VCaP (cell line): ENCODE measurements at regions not wholly inside any gene's neighbourhood (a gene's known extent, or its start where the extent isn't known, plus 50 kb on each side); places are given as distances from the start of the nearest gene placed in this dataset.

Source experiments
- H3K27ac ChIP-seq: fragments of 450-650 bp; 2 replicates; pipeline ENCODE4 v1.5.1; 2017
- TF ChIP-seq, protein P1 (sequence below): fragments of 450-650 bp; conservative IDR thresholded peaks from 2 replicates; pipeline ENCODE4 v1.5.1; 2017; ENCODE audit warnings: mild to moderate bottlenecking, moderate library complexity

DNA sequence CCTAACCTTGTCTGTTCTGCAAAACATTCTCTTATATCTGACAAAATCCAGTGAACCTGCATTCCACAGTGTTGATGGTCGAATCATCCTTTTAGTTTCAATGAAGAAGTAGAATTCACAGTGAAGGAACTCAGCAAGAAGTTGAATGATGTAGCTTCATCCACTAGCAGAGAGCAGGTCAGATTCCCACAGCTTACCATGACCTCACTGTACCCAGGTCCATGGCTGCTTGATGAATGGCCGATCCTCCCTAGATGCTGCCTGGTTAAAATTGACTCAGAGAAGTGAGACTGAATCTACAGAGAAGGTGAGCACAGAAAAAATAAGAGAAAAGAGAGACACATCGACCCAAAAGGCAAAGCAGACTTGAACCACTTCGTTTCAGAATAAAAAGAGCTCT is 906.0 kb upstream of the CHAC2 start:
- TF ChIP-seq, protein P1, sequence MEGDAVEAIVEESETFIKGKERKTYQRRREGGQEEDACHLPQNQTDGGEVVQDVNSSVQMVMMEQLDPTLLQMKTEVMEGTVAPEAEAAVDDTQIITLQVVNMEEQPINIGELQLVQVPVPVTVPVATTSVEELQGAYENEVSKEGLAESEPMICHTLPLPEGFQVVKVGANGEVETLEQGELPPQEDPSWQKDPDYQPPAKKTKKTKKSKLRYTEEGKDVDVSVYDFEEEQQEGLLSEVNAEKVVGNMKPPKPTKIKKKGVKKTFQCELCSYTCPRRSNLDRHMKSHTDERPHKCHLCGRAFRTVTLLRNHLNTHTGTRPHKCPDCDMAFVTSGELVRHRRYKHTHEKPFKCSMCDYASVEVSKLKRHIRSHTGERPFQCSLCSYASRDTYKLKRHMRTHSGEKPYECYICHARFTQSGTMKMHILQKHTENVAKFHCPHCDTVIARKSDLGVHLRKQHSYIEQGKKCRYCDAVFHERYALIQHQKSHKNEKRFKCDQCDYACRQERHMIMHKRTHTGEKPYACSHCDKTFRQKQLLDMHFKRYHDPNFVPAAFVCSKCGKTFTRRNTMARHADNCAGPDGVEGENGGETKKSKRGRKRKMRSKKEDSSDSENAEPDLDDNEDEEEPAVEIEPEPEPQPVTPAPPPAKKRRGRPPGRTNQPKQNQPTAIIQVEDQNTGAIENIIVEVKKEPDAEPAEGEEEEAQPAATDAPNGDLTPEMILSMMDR = no peak
- no peak overlapping the region for H3K27ac ChIP-seq

DNA sequence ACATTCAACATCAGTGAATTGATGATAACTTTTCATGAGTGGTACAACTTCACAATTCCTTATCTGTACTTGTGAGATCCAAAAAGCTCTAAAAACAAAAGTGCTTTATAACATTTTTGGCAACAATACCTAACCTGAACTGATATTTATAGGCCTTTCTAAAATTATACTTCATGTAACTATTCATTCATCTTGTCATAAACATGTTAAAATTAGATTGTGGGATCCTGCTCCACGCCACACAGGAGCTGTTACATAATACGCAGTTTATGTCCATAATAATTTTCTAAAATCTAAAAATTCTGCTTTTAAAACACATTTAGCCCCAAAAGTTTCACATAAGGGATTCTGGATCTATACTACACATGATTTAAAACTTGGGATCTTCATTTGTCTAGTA is 908.5 kb upstream of the CHAC2 start:
- TF ChIP-seq, protein P1 = no peak
- no peak overlapping the region for H3K27ac ChIP-seq

DNA sequence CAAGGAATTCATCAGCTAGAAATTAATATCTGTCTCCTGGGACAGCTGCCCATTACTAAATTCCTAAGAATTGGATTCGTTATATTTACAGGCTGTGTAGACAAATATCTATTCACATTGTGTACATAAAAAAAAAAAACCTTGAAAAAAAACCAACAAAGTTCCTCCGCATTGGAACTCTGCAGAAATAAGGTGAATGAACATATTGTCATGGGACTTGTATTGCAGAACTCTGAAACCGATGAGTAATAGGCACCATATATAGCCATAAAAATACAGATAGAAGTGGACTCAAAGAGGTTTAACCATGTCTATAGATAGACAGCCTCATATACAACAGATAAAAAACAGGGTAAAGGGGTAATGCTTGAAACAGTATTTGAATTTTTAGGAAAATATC is 909.9 kb upstream of the CHAC2 start:
- TF ChIP-seq, protein P1 = no peak
- H3K27ac ChIP-seq = no peak overlapping the region

DNA sequence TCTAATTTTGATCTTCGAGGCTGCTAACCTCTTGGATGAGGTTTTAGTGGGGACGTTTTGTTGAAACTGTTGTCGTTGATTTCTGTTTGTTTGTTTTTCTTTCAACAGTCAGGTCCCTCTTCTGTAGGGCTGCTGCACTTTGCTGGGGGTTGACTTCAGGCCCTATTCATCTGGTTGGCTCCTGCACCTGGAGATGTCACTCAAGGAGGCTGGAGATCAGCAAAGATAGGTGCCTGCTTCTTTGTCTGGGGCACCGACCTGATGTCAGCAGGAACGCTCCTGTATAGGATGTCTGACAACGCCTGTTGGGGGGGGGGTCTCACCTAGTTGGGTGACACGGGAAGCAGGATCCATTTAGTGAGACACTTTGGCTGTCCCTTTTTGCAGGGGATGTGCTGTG is 915.6 kb upstream of the CHAC2 start:
- TF ChIP-seq, protein P1 = no peak
- H3K27ac ChIP-seq = no peak overlapping the region

DNA sequence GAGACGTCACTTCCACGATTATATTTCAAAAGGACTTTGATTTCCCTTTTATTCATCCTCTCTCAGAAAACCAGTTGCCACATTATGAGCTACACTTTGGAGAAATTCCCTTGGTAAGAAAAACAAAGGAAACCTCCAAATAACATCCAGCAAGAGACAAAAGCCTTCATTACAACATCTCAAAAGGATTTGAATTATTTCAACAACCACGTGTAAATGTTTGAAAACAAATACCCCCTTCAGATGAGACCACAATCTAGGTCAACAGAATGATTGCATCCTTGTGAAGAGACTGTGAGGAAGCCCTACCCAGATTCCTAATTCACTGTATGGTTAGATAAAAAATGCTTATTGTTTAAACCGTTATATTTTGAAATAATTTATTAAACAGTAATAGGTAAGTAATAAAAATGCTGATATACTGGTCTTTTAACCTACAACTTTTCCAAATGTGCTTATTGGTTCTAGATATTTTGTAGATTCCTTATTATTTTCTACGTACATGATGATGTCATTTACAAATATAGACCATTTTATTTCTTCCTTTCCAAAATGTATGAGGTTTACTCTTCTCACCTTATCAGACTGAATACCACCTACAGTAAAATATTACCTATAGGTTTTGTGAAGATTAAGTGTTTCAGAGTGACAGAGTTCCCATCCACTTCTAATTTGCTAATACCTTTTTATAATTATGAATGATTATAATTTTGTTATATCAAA is 922.7 kb upstream of the CHAC2 start:
- no peak overlapping the region for H3K27ac ChIP-seq
- TF ChIP-seq, protein P1 = no peak

DNA sequence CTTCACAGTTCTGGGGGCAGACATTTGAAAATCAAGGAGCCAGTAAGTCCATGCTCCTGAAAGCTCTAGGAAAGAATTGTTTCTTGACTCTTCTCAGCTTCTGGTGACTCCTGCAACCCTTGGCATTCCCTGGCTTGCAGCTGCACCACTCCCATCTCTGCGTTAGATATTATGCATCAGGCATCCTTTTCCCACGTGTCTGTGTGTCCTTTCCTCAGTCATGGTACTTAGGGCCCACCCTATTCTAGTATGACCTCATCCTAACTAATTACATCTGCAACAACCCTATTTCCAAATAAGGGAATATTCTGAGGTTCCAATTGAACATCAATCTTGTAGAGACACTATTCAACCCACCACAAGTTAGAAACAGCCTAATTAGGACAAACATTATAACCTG is 931.7 kb upstream of the CHAC2 start:
- TF ChIP-seq, protein P1 = no peak
- H3K27ac ChIP-seq = no peak overlapping the region

DNA sequence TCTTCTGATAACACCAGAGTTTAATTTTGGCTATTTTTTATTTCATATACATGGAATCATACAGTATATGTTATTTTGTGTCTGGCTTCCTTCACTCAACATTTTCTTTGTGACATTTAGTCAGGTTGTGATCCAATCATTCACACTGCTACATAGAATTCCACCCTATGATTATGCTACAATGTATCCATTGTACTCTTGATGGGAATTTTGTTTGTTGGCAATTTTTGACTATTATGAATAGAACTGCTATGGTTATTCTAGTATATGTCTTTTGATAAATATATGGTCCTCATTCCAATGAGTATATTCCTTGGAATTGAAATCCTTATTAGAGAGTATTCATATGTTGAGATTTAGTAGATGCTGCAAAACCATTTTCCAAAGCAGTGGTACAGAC is 936.4 kb upstream of the CHAC2 start:
- TF ChIP-seq, protein P1 = no peak

More for the DNA sequence above, 936.4 kb upstream of the CHAC2 start:
- no peak overlapping the region for H3K27ac ChIP-seq
